HFFc6 (cell line): ENCODE measurements at regions not wholly inside any gene's neighbourhood (a gene's known extent, or its start where the extent isn't known, plus 50 kb on each side); places are given as distances from the start of the nearest gene placed in this dataset.

Source experiments
- DNase-seq: peaks from one replicate; pipeline ENCODE4 v3.0.0-alpha.2; 2018
- H3K27ac Mint-ChIP-seq: 2 replicates; pipeline ENCODE4 v1.8.0; 2020; ENCODE audit warnings: mild to moderate bottlenecking, mixed read lengths
- H3K27me3 Mint-ChIP-seq: 2 replicates; pipeline ENCODE4 v1.8.0; 2021; ENCODE audit warnings: mild to moderate bottlenecking, moderate library complexity, mixed read lengths; ENCODE audit not compliant: insufficient read depth
- H3K36me3 Mint-ChIP-seq: 2 replicates; pipeline ENCODE4 v1.8.0; 2021; ENCODE audit warnings: low read depth, mixed read lengths
- H3K4me1 Mint-ChIP-seq: 2 replicates; pipeline ENCODE4 v1.8.0; 2020; ENCODE audit warnings: low read depth, mixed read lengths
- H3K4me3 Mint-ChIP-seq: 2 replicates; pipeline ENCODE4 v1.8.0; 2020; ENCODE audit warnings: mild to moderate bottlenecking, moderate library complexity, mixed read lengths
- H3K9me3 Mint-ChIP-seq: 2 replicates; pipeline ENCODE4 v1.8.0; 2020; ENCODE audit warnings: mild to moderate bottlenecking, mixed read lengths
- CTCF ChIP-seq: fragments of 200-600 bp; sonication (generic); IDR thresholded peaks from 2 replicates; pipeline ENCODE4 v1.5.0; 2021; ENCODE audit warnings: antibody characterized with exemption, mild to moderate bottlenecking

GRCh38 chr2:5925604-5926003 is 233.4 kb downstream of the SOX11 start:
- Mint-ChIP-seq H3K27me3 (peaks cover 2% of the 10 kb centered on the region; the same call in 1 of the 2 replicates), H3K4me3 (no peak overlapping the region), H3K4me1 (no peaks in the 10 kb centered on the region), H3K36me3 (no peaks in the 10 kb centered on the region), H3K9me3 (peaks cover 60% of the 10 kb centered on the region), H3K27ac (no peak overlapping the region)
- no peak for TF ChIP-seq CTCF
- no peak for DNase-seq

GRCh38 chr2:5926871-5927512 is 234.8 kb downstream of the SOX11 start:
- DNase-seq, result no peak

GRCh38 chr2:5932556-5933469 is 240.6 kb downstream of the SOX11 start:
- peaks cover 6% of the 10 kb centered on the region; the same call in 1 of the 2 replicates for H3K36me3 Mint-ChIP-seq
- no peak overlapping the region for H3K4me3 Mint-ChIP-seq
- peaks cover 67% of the 10 kb centered on the region for H3K9me3 Mint-ChIP-seq
- H3K4me1 Mint-ChIP-seq, result no peaks in the 10 kb centered on the region
- TF ChIP-seq CTCF, result no peak
- H3K27ac Mint-ChIP-seq, result no peak overlapping the region
- DNase-seq, result no peak
- H3K27me3 Mint-ChIP-seq, result no peaks in the 10 kb centered on the region

More at GRCh38 chr2:5926871-5927512, 234.8 kb downstream of the SOX11 start:
- Mint-ChIP-seq H3K4me1 (no peaks in the 10 kb centered on the region), H3K27ac (no peak overlapping the region), H3K9me3 (peaks cover 58% of the 10 kb centered on the region), H3K27me3 (peaks cover under 1% of the 10 kb centered on the region; the same call in 1 of the 2 replicates), H3K4me3 (no peak overlapping the region), H3K36me3 (no peaks in the 10 kb centered on the region)
- TF ChIP-seq CTCF, result no peak

GRCh38 chr2:5933669-5934068 is 241.5 kb downstream of the SOX11 start:
- no peak for DNase-seq
- Mint-ChIP-seq H3K4me3 (no peak overlapping the region), H3K27ac (no peak overlapping the region), H3K4me1 (no peaks in the 10 kb centered on the region), H3K36me3 (peaks cover 6% of the 10 kb centered on the region; the same call in 1 of the 2 replicates), H3K27me3 (no peaks in the 10 kb centered on the region), H3K9me3 (peaks cover 65% of the 10 kb centered on the region)
- no peak for TF ChIP-seq CTCF

GRCh38 chr2:5937321-5937720 is 245.1 kb downstream of the SOX11 start:
- peaks cover 6% of the 10 kb centered on the region; the same call in 1 of the 2 replicates for H3K36me3 Mint-ChIP-seq
- no peak overlapping the region for H3K27ac Mint-ChIP-seq
- DNase-seq, result no peak
- no peak overlapping the region for H3K4me3 Mint-ChIP-seq
- TF ChIP-seq CTCF, result no peak
- H3K9me3 Mint-ChIP-seq, result peaks cover 52% of the 10 kb centered on the region
- H3K27me3 Mint-ChIP-seq, result peaks cover 1% of the 10 kb centered on the region; the same call in 1 of the 2 replicates
- H3K4me1 Mint-ChIP-seq, result no peaks in the 10 kb centered on the region
